Activated CD4-positive, alpha-beta T cell treated with anti-CD3 and anti-CD28 coated beads, Interleukin-2, Interleukin-4, amounts not matched to agents 100 ng/mL and 50 ng/mL, durations not matched to agents 16 hours and 8 hours (primary cell): ENCODE measurements at regions not wholly inside any gene's neighbourhood (a gene's known extent, or its start where the extent isn't known, plus 50 kb on each side); places are given as distances from the start of the nearest gene placed in this dataset.

Experiments
- DNase-seq: peaks from one replicate; pipeline ENCODE4 v3.0.0-alpha.2; 2020; ENCODE audit warnings: low spot score

DNA sequence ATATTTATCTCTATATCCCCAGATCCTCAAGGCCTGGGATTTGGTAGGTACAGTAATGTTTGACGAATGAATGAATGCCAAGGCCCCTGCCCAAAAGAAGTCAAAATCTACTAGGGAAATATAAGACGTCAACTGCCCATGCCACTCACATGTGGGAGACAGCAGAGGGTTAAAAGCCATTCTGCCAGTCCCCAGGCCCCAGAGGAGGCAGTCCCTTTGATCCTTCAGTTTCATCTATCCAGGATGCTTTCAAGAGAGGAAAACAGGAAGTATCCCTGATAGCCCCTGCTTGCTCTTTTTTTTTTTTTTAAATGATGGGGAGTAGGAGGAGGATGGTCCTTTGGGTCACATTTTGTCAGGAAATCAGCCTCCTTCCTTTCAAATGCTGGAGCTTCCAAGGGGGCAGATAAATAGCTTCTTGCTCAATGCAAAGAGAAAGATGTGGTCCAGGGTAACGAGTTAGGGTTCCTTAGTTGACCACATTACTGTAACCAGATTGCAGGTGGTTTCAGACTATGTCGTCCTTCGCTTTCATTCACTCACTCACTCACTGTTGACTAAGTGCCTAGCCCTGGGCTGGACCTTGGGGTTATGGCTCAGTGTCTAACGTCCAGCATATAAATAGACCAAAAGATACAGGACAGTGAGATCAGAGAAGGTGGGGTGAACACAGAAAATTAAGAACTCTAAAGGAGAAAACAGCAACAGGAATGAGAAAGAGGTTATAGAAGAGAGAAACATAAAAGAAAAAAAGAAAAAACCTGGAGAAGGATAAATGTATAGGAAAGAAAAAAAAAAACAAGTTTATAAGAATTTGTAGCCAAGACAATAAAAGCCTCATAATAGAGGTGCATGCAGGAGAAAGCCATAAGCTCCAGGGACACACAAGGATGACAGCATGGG is 64.6 kb upstream of the PIM1 start:
- no peak for DNase-seq

DNA sequence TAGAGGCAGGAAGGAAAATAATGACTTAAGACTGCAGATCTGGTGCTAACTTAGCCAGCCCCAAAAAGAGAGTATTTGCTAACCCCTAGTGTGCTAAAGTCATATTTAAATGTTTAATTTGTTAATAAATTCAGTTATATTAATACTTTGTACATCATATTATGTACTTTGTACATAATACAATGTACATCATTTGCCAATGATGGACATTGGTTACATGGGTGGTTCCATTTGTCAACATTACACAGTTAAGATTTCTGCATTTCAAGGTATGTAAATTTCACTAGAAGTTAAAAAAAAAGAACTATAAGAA is 63.9 kb upstream of the PIM1 start:
- DNase-seq: no peak

DNA sequence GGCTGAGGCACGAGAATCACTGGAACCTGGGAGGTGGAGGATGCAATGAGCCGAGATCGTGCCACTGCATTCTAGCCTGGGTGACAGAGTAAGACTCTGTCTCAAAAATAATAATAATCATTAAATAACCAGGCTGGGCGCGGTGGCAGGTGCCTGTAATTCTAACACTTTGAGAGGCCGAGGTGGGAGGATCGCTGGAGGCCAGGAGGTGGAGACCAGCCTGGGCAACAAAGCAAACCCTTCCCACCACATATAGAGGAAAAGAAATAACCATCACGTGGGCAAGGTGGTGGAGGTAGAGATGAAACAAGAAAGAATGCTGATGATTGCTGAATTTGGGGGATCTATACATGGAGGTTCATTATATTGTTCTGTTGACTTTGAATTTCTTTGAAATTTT is 63.4 kb upstream of the PIM1 start:
- DNase-seq: no peak

DNA sequence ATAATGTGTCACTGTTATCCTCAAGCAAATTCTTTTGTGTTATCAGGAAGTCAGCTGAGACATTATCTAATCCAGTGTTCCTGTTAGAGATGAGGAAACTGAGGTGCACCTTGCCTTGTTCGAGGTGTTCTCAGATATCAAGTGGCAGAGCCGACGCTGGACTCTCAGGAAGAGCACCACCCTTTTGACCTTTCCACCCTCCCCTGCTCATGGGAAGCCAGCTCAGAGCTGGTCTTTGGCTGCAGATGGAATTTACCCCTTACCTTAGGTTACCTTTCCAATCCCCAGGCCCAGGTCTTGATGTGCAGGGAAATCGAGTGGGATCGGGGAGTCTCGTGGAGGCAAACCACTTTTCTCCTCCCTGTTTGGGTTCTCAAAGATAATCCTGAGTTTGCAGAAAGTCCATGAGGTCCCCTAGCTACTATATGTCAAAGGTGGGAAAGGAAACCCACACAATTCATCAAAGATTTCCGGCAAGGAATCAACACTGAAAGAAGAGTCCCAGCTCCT is 62.9 kb upstream of the PIM1 start:
- DNase-seq: no peak

DNA sequence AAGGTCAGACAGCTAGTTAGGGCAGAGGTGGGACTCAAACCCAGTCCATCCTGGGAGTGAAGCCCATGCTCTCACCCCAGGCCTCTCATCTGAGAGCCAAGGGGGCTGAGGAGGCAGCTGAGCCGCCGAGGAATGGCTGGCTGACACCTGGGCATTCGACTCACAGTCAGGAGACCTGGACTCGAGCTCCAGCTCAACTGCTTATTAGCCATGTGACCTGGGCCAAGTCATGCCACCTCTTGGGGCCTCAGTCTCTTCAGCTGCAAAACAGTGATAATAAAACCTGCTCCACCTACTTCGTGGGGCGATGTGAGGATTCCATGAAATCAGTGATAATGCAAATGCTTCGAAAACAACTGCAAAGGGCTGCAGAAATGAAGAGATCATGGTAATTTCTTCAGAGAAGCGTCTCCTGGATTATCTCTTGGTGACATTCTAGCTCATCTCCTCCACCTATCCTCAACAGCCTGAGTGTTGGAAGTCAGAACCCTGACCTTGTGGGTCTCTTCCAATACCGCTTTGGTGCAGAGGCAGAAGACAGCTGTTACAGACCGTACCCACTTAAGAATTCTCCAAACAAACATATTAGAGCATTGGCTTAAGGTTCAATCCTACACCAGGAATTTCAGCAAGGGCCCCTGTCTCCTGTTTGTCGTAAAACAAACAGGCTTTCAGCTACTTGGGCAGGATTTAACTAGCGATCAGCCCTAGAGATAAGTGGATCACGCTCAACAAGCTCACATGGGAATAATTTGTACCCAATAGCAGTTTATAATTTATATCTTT is 60.0 kb upstream of the PIM1 start:
- no peak for DNase-seq

DNA sequence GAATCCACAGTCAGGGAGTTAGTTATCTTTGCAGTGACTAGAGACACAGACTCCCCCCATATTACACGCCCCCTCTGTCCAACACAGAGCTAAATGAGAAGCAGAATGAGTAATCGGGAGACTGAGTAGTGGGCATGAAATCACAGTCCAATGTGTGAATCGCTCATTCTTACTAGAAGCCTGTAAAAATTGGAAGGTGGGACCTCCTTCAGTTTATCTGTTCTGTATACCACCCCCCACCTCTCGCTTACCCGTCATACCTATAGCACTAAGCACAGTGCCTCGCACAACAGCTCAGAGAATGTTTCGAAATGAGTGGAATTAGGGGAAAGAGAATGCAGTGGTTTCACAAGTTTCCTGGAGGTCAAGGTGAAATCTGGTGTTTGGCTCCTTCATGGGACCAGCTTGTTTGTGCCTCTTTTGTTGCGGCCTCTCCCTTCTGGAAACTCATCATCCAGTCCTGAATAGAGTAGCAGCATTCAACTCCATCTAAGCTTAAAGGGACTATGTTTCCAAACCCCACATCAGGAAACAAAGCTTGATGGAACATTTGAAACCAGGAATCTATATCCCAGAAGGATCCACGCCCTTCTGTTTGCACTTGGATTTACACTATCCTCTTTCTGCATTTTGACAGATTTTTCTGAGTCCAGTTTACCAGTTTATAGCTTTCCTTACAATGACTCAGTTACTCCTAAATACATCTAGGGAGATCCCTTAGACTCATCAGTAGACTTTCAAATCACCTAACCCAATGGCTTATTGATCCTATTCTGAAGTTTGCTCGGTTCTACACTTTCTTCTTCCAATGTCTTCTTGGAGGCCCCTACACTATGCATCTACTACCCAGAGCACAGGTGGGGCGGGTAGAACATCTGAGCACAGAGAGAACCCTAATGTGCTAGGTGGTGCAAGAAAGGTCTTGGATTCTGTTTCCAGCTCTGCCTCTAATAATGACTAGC is 59.2 kb upstream of the PIM1 start:
- peak; percentile 90 for DNase-seq

DNA sequence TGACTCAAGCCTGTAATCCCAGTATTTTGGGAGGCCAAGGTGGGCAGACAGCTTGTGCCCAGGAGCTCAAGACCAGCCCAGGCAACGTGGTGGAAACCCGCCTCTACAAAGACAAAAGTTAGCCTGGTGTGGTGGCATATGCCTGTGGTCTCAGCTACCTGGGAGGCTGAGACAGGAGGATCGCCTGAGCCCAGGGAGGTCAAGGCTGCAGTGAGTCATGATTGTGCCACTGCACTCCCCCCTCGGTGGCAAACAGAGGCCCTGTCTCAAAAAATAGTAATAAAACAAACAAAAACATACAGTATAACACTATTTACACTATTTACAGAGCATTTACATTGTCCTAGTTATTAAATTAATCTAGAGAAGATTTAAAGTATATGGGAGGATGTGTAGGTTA is 56.0 kb upstream of the PIM1 start:
- no peak for DNase-seq

DNA sequence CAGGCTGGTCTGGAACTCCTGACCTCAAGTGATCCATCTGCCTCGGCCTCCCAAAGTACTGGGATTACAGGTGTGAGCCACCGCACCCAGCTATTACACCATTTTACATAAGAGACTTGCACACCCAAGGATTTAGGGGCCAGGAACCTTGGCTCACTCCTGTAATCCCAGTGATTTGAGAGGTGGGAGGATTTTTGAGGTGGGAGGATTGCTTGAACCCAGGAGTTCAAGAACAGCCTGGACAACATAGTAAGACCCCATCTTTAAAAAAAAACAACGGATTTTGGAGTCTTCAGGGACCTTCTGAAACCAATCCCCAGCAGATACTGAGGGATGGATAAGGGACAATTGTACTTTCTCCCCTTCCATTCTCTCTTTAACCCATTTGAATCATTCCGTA is 55.3 kb upstream of the PIM1 start:
- no peak for DNase-seq

DNA sequence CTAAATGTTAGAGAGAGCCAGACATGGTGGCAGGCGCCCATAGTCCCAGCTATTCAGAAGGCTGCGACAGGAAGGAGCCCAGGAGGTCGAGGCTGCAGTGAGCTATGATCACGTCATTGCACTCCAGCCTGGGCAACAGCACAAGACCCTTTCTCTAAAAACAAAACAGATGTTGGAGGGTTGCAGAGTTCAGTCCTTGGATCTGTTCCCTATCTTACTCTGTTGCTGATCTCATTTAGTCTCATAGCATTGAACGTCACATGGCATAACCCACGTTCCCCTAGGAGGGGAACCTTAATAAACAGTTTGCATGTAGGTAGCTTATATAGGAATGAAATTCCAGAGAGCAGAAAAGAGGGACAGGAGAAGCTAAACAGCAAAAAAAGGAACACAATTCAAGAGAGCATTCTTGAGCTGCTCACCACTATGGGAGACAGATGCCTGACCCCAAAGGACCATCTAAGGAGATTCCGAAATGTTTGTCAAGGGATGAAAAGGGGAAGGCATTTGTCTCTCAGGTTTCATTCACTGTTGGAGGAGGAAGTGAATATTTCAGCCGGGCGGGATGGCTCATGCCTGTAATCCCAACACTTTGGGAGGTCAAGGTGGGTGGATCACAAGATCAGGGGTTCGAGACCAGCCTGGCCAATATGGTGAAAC is 54.6 kb upstream of the PIM1 start:
- no peak for DNase-seq

DNA sequence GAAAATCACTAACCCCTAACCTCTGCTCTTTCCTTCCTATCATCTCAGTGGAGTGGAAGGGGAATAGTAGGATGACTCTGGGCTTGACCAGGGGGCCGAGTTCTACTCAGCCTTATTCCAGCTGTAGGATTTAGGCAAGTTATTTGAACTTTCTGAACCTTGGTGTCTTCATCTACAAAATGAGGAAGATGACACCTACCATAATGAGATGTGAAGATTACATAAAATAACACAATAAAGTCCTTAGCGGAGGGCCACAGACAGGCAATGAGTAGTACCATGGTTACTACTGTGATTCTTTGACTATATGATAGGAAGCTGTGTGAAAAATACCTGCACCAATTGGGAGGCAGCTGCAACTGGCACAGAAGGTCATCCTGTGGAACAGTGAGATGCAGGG is 53.6 kb upstream of the PIM1 start:
- no peak for DNase-seq

DNA sequence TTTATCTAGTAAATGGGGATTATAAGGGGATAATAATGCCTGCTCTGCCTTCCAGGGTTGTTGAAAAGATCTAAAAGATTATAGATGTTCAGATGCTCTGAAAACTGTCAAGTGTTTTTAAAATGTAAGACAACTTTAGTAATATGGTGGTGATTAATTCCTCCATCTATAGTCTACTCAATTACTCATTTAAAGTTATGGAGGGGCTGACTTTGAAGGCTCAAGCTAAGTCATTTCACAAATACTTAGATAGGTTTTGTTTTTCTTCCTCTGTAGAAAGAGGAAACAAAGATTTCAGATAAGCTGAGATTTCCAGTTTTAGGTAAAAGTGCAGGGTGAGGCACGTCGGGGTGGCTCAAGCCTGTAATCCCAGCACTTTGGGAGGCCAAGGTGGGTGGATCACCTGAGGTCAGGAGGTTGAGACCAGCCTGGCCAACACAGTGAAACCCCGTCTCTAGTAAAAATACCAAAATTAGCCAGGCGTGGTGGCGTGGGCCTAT is 50.5 kb upstream of the PIM1 start:
- no peak for DNase-seq
